ENCODE measurements at regions not wholly inside any gene's neighbourhood (a gene's known extent, or its start where the extent isn't known, plus 50 kb on each side); places are given as distances from the start of the nearest gene placed in this dataset.
A peak's percentile ranks its signal among the peaks of the same experiment; 100 is the strongest.
"Not testable (repeated sequence)": the region's sequence is repeated elsewhere in the genome, so short reads cannot be mapped to it uniquely, and the experiment has no call there.

DNA sequence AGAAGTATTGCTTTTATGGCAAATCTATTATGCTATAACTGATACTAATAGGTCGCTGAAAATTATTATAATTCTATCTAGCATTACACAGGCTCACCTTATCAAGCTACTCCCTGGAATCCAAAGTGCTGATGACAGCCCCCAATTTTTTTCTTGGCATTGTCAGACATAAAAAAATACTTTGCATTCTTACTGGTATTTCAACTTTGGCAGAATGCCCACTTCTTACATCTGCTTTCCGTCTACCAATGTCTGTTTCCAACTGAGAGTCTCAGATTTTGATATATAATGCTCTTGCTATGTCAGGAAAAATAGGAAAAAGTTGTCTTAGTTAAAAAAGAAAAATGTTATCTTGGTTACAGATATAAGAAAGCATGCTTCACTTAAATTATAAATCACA is 615.4 kb downstream of the C12orf50 start:
- Mint-ChIP-seq H3K27ac (ENCODE audit: low read depth, unreplicated experiment) (no peak overlapping the region), H3K4me1 (ENCODE audit: insufficient read depth, unreplicated experiment) (no peaks in the 10 kb centered on the region), H3K27me3 (ENCODE audit: insufficient read depth, unreplicated experiment) (no peaks in the 10 kb centered on the region), H3K36me3 (ENCODE audit: insufficient read depth, unreplicated experiment) (no peaks in the 10 kb centered on the region), H3K4me3 (ENCODE audit: unreplicated experiment) (no peak overlapping the region), H3K9me3 (ENCODE audit: unreplicated experiment) (peaks cover 20% of the 10 kb centered on the region)
- TF ChIP-seq, protein P1, sequence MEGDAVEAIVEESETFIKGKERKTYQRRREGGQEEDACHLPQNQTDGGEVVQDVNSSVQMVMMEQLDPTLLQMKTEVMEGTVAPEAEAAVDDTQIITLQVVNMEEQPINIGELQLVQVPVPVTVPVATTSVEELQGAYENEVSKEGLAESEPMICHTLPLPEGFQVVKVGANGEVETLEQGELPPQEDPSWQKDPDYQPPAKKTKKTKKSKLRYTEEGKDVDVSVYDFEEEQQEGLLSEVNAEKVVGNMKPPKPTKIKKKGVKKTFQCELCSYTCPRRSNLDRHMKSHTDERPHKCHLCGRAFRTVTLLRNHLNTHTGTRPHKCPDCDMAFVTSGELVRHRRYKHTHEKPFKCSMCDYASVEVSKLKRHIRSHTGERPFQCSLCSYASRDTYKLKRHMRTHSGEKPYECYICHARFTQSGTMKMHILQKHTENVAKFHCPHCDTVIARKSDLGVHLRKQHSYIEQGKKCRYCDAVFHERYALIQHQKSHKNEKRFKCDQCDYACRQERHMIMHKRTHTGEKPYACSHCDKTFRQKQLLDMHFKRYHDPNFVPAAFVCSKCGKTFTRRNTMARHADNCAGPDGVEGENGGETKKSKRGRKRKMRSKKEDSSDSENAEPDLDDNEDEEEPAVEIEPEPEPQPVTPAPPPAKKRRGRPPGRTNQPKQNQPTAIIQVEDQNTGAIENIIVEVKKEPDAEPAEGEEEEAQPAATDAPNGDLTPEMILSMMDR (IDR thresholded peaks at IDR 0.05; ENCODE audit: unreplicated experiment), result no peak
- CTCF ChIA-PET, result no interaction called here
- intact Hi-C loops (cut with micrococcal nuclease), result no loop called here
- no peak for DNase-seq (ENCODE audit: unreplicated experiment)
- POLR2A ChIA-PET, result no interaction called here
- no TSS peak for BruUV-seq (replicated peaks)

DNA sequence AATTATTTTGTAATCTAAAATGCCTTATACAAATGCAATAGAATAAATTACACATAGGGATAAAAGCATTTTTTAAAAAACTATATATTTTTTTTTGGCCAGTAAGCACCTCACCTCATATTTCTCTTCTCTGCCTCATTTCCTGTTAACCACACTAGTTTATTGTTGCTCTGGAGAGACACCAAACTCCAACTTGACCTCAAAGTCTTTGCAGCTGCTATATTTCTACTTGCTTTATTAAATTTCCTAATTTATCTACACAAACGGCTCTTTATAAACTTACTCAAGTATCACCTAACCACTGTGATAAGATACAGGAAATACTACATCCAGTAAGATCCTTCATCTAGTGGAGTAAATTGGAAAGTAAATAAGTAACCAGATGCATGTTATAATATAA is 622.3 kb downstream of the C12orf50 start:
- Mint-ChIP-seq H3K4me1 (ENCODE audit: insufficient read depth, unreplicated experiment) (peaks cover 10% of the 10 kb centered on the region), H3K4me3 (ENCODE audit: unreplicated experiment) (no peak overlapping the region), H3K36me3 (ENCODE audit: insufficient read depth, unreplicated experiment) (no peaks in the 10 kb centered on the region), H3K27me3 (ENCODE audit: insufficient read depth, unreplicated experiment) (no peaks in the 10 kb centered on the region), H3K9me3 (ENCODE audit: unreplicated experiment) (peaks cover 16% of the 10 kb centered on the region), H3K27ac (ENCODE audit: low read depth, unreplicated experiment) (peak overlapping the region; percentile 20)
- TF ChIP-seq, protein P1 (IDR thresholded peaks at IDR 0.05; ENCODE audit: unreplicated experiment), result no peak
- BruUV-seq (replicated peaks), result no TSS peak
- DNase-seq (ENCODE audit: unreplicated experiment), result no peak
- ChIA-PET POLR2A (no interaction called here), CTCF (no interaction called here)
- intact Hi-C loops (cut with micrococcal nuclease), result no loop called here

DNA sequence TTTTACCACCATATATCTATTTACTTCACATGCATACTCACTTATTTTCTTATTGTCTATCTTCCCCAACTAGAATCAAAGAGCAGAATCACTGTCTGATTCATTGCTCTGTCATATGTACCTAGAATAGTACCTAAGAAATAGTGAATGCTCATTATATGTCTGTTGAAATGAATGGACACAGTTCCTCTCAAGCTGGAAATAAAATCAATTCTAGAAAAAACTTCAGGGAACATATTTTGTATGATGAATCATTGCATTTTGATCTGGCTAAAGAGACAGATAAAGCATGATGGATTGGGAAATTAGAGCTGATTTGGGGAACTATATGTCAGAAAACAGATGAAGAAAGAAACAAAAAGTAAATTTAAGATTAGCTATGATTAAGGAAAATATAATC is 623.3 kb downstream of the C12orf50 start:
- Mint-ChIP-seq H3K4me3 (ENCODE audit: unreplicated experiment) (no peak overlapping the region), H3K27me3 (ENCODE audit: insufficient read depth, unreplicated experiment) (no peaks in the 10 kb centered on the region), H3K9me3 (ENCODE audit: unreplicated experiment) (peaks cover 13% of the 10 kb centered on the region), H3K4me1 (ENCODE audit: insufficient read depth, unreplicated experiment) (peaks cover 10% of the 10 kb centered on the region), H3K27ac (ENCODE audit: low read depth, unreplicated experiment) (peak overlapping the region; percentile 20), H3K36me3 (ENCODE audit: insufficient read depth, unreplicated experiment) (no peaks in the 10 kb centered on the region)
- intact Hi-C loops (cut with micrococcal nuclease), result no loop called here
- ChIA-PET POLR2A (interaction anchor here (0.5 kb wide), 1 partner anchor 288 kb away, joined by 3 read pairs; no protein-coding TSS in a partner anchor), CTCF (no interaction called here)
- TF ChIP-seq, protein P1 (IDR thresholded peaks at IDR 0.05; ENCODE audit: unreplicated experiment), result no peak
- no TSS peak for BruUV-seq (replicated peaks)
- DNase-seq (ENCODE audit: unreplicated experiment), result no peak

DNA sequence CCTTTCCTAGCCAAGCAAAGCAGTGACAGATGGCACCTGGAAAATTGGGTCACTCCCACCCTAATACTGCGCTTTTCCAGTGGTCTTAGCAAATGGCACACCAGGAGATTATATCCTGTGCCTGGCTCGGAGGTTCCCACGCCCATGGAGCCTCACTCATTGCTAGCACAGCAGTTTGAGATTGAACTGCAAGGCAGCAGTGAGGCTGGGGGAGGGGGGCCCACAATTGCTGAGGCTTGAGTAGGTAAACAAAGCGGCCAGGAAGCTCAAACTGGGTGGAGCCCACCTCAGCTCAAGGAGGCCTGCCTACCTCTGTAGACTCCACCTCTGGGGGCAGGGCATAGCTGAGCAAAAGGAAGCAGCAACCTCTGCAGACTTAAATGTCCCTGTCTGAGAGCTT is 635.0 kb downstream of the C12orf50 start:
- DNase-seq (ENCODE audit: unreplicated experiment); H3K9me3 Mint-ChIP-seq (ENCODE audit: unreplicated experiment); H3K36me3 Mint-ChIP-seq (ENCODE audit: insufficient read depth, unreplicated experiment); H3K27me3 Mint-ChIP-seq (ENCODE audit: insufficient read depth, unreplicated experiment); BruUV-seq (replicated peaks); intact Hi-C loops (cut with micrococcal nuclease); H3K4me3 Mint-ChIP-seq (ENCODE audit: unreplicated experiment); H3K27ac Mint-ChIP-seq (ENCODE audit: low read depth, unreplicated experiment); H3K4me1 Mint-ChIP-seq (ENCODE audit: insufficient read depth, unreplicated experiment); POLR2A ChIA-PET; CTCF ChIA-PET: not testable (repeated sequence)

DNA sequence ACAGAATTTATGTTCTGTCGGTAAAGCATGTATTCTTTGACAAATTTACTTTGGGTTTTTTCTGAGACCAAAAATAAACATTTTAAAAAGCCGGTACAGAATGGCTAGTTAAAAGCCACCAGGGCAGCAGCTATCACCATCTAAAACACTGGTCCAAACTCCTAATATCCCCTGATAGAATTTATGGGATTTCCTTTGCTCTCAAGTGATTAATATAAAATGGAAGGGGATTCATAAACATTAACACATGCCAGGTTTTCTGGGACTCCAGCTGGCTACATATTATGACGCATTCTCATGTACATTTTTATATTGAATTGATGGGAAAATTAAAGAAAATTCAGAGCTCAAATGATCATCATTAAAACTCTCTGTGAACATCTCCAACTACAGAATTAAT is 640.8 kb downstream of the C12orf50 start:
- Mint-ChIP-seq H3K4me1 (ENCODE audit: insufficient read depth, unreplicated experiment) (no peaks in the 10 kb centered on the region), H3K27ac (ENCODE audit: low read depth, unreplicated experiment) (no peak overlapping the region), H3K27me3 (ENCODE audit: insufficient read depth, unreplicated experiment) (no peaks in the 10 kb centered on the region), H3K4me3 (ENCODE audit: unreplicated experiment) (no peak overlapping the region), H3K9me3 (ENCODE audit: unreplicated experiment) (no peaks in the 10 kb centered on the region), H3K36me3 (ENCODE audit: insufficient read depth, unreplicated experiment) (peaks cover 12% of the 10 kb centered on the region)
- no TSS peak for BruUV-seq (replicated peaks)
- intact Hi-C loops (cut with micrococcal nuclease), result no loop called here
- POLR2A ChIA-PET, result no interaction called here
- CTCF ChIA-PET, result interaction anchor here (0.6 to 1.0 kb wide), 2 partner anchors 10 to 323 kb away, joined by 3 read pairs; no protein-coding TSS in a partner anchor
- DNase-seq (ENCODE audit: unreplicated experiment), result no peak
- TF ChIP-seq, protein P1 (IDR thresholded peaks at IDR 0.05; ENCODE audit: unreplicated experiment), result no peak
